ENCODE measurements at regions not wholly inside any gene's neighbourhood (a gene's known extent, or its start where the extent isn't known, plus 50 kb on each side); places are given as distances from the start of the nearest gene placed in this dataset.

DNA sequence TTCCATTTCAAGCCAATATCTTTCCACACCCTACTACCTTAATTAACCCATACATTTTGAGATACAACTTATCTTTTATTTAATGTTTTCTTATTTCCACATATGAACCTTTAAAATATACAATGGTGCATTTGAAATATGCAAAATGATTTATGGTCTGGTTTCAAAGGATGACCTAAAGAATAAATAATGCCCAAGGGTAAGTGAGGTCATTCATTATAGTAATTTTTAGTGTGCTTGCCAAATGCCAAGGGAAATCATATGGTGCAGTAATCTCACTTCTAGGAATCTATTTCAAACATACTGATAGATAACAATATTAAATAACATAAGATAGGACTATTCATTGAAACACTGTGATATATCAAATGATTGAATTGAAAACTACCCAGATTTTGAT is 1055.4 kb downstream of the AGBL1 start (continued):
- TF ChIP-seq, protein P1, sequence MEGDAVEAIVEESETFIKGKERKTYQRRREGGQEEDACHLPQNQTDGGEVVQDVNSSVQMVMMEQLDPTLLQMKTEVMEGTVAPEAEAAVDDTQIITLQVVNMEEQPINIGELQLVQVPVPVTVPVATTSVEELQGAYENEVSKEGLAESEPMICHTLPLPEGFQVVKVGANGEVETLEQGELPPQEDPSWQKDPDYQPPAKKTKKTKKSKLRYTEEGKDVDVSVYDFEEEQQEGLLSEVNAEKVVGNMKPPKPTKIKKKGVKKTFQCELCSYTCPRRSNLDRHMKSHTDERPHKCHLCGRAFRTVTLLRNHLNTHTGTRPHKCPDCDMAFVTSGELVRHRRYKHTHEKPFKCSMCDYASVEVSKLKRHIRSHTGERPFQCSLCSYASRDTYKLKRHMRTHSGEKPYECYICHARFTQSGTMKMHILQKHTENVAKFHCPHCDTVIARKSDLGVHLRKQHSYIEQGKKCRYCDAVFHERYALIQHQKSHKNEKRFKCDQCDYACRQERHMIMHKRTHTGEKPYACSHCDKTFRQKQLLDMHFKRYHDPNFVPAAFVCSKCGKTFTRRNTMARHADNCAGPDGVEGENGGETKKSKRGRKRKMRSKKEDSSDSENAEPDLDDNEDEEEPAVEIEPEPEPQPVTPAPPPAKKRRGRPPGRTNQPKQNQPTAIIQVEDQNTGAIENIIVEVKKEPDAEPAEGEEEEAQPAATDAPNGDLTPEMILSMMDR (IDR thresholded peaks at IDR 0.05 in 2 of 3, conservative IDR thresholded peaks at IDR 0.05 in 1 of 3; ENCODE audit: borderline replicate concordance in 1 of 3, insufficient read depth in 1 of 3, low read depth in 2 of 3, low read length in 2 of 3) = no peak
- TF ChIP-seq ZFX (IDR thresholded peaks at IDR 0.05) = no peak
- TF ChIP-seq EGR1 (IDR thresholded peaks at IDR 0.05; ENCODE audit: low read depth) = no peak
- no peak for TF ChIP-seq RAD21 (IDR thresholded peaks at IDR 0.05; ENCODE audit: low read depth)

DNA sequence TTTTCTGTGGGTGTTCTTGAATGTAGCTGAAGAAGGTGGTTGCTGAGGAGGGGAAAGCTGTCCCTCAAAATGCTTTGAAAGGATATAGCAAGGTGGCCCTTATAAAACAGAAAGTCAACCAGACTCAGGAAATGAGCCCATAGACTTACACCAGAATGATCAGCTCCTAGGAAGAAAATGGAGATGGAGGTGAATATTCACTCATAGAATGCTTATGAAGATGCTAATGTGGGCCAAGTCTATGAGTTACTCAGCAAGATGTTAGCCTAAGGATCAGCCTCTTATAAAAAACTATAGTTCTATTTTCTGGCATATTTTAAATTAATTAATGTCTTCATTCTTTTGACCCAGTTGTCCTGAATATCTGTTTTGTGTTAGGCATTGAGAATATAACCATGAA is 1054.0 kb downstream of the AGBL1 start:
- DNase-seq (ENCODE audit: low read depth, low spot score) (no peak), ATAC-seq (no peak)
- Histone ChIP-seq H3K36me3 (ENCODE audit: control insufficient read depth in 1 of 2, insufficient read depth in 2 of 2, low read length in 2 of 2) (no peaks in the 10 kb centered on the region), H4K20me1 (ENCODE audit: insufficient read depth) (no peaks in the 10 kb centered on the region), H3K79me2 (ENCODE audit: insufficient read depth, low read length) (no peaks in the 10 kb centered on the region), H3K27ac (ENCODE audit: low read depth, low read length) (no peak overlapping the region), H3K4me3 (replicated peaks in 1 of 2; ENCODE audit: low read depth in 1 of 2, low read length in 2 of 2) (no peak overlapping the region), H3K9me3 (ENCODE audit: control insufficient read depth in 1 of 2, insufficient read depth in 1 of 2, low read depth in 1 of 2, low read length in 2 of 2) (peaks cover 3 to 10% of the 10 kb centered on the region in 2 experiments; a peak in 2 of 4 replicates), H3K4me1 (ENCODE audit: control insufficient read depth in 1 of 2, insufficient read depth in 2 of 2, low read length in 2 of 2) (no peaks in the 10 kb centered on the region), H3K4me2 (ENCODE audit: low read length) (no peak overlapping the region), H3K9me2 (ENCODE audit: insufficient read depth) (no peaks in the 10 kb centered on the region), H3K9ac (ENCODE audit: low read length) (no peak overlapping the region), H3K27me3 (ENCODE audit: insufficient read depth, low read length) (no peaks in the 10 kb centered on the region), H2AFZ (ENCODE audit: low read depth, low read length, poor library complexity, severe bottlenecking) (no peak overlapping the region)
- ChIA-PET POLR2A (no interaction called here), RAD21 (ENCODE audit: low non-redundant PET in 1 of 2, low total read pairs in 2 of 2, uncharacterized antibody in 2 of 2, unreplicated experiment in 2 of 2) (no interaction called here), CTCF (no interaction called here)
- TF ChIP-seq ELF1 (IDR thresholded peaks at IDR 0.05; ENCODE audit: borderline replicate concordance, low read depth) = no peak
- no peak for TF ChIP-seq TCF7L2 (IDR thresholded peaks at IDR 0.05; ENCODE audit: borderline replicate concordance, extremely low read depth, insufficient read depth, insufficient read length)
- TF ChIP-seq, protein P2, sequence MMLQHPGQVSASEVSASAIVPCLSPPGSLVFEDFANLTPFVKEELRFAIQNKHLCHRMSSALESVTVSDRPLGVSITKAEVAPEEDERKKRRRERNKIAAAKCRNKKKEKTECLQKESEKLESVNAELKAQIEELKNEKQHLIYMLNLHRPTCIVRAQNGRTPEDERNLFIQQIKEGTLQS (IDR thresholded peaks at IDR 0.05) = no peak
- TF ChIP-seq EZH2 (IDR thresholded peaks at IDR 0.05) = no peak
- TF ChIP-seq ZFX (IDR thresholded peaks at IDR 0.05) = no peak
- no peak for TF ChIP-seq RAD21 (IDR thresholded peaks at IDR 0.05; ENCODE audit: low read depth)
- TF ChIP-seq POLR2A (IDR thresholded peaks at IDR 0.05; ENCODE audit: borderline replicate concordance, extremely low read depth, insufficient read depth, insufficient read length) = no peak
- TF ChIP-seq SIN3A (IDR thresholded peaks at IDR 0.05; ENCODE audit: low read depth) = no peak
- TF ChIP-seq SP1 (IDR thresholded peaks at IDR 0.05; ENCODE audit: low read depth) = no peak
- intact Hi-C loops (cut with micrococcal nuclease) = no loop called here
- no TSS peak for BruUV-seq (replicated peaks)
